ENCODE measurements at regions not wholly inside any gene's neighbourhood (a gene's known extent, or its start where the extent isn't known, plus 50 kb on each side); places are given as distances from the start of the nearest gene placed in this dataset.

DNA sequence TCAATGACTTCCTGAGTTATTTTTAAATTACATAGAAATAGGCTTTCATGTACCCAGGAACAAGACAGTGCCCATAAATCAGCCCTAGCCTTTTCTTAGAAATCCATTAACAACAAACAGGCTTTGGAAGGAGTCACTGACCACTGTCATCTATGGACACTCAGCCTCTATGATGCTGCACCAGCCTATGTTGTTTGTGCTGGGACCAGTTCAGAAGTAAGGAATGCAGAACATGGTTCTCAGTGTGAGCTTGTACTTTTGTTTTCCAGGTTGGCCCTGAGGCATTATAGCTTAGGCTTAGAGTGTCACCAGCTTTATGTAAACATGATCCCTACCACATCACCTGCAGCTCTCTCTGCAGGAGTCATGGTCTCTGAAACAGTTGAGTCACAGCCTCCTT is 335.7 kb upstream of the CDH7 start:
- TF ChIP-seq CEBPB (IDR thresholded peaks at IDR 0.05) (no peak), RAD21 (conservative IDR thresholded peaks at IDR 0.05 in 1 of 2, IDR thresholded peaks at IDR 0.05 in 1 of 2) (no peak), FOSB (CRISPR knock-in tag; IDR thresholded peaks at IDR 0.05) (no peak), POLR2A (IDR thresholded peaks at IDR 0.05; ENCODE audit: low read length) (no peak), EP300 (IDR thresholded peaks at IDR 0.05) (no peak), HDAC2 (IDR thresholded peaks at IDR 0.05) (no peak), ZNF302 (CRISPR knock-in tag; IDR thresholded peaks at IDR 0.05) (no peak)
- TF ChIP-seq, protein P1, sequence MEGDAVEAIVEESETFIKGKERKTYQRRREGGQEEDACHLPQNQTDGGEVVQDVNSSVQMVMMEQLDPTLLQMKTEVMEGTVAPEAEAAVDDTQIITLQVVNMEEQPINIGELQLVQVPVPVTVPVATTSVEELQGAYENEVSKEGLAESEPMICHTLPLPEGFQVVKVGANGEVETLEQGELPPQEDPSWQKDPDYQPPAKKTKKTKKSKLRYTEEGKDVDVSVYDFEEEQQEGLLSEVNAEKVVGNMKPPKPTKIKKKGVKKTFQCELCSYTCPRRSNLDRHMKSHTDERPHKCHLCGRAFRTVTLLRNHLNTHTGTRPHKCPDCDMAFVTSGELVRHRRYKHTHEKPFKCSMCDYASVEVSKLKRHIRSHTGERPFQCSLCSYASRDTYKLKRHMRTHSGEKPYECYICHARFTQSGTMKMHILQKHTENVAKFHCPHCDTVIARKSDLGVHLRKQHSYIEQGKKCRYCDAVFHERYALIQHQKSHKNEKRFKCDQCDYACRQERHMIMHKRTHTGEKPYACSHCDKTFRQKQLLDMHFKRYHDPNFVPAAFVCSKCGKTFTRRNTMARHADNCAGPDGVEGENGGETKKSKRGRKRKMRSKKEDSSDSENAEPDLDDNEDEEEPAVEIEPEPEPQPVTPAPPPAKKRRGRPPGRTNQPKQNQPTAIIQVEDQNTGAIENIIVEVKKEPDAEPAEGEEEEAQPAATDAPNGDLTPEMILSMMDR (IDR thresholded peaks at IDR 0.05): no peak
- TF ChIP-seq, protein P2, sequence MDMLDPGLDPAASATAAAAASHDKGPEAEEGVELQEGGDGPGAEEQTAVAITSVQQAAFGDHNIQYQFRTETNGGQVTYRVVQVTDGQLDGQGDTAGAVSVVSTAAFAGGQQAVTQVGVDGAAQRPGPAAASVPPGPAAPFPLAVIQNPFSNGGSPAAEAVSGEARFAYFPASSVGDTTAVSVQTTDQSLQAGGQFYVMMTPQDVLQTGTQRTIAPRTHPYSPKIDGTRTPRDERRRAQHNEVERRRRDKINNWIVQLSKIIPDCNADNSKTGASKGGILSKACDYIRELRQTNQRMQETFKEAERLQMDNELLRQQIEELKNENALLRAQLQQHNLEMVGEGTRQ (IDR thresholded peaks at IDR 0.05): no peak
